A549 (cell line): ENCODE measurements at regions not wholly inside any gene's neighbourhood (a gene's known extent, or its start where the extent isn't known, plus 50 kb on each side); places are given as distances from the start of the nearest gene placed in this dataset.

Experiments used
- CHD4 ChIP-seq: fragments of 200-600 bp; sonication (generic); IDR thresholded peaks from 2 replicates; pipeline ENCODE4 v1.6.1; 2016; ENCODE audit warnings: antibody characterized with exemption, mild to moderate bottlenecking, borderline replicate concordance
- EP300 ChIP-seq, 2 experiments: fragments of >200 bp; sonication (Bioruptor Twin); formaldehyde crosslinking; IDR thresholded peaks; 2 replicates in 1 of 2; 3 replicates in 1 of 2; pipeline ENCODE4 v1.6.1; 2016 to 2017
- HDAC2 ChIP-seq: fragments of 200-600 bp; sonication (generic); IDR thresholded peaks from 2 replicates; pipeline ENCODE4 v1.6.1; 2016
- KDM5A ChIP-seq: fragments of 200-600 bp; sonication (generic); IDR thresholded peaks from 2 replicates; pipeline ENCODE4 v1.6.1; 2016; ENCODE audit warnings: antibody characterized with exemption, mild to moderate bottlenecking
- MAZ ChIP-seq: fragments of 150-350 bp; IDR thresholded peaks from 2 replicates; pipeline ENCODE4 v1.6.1; 2014; ENCODE audit warnings: antibody characterized with exemption, low read depth, low read length, borderline replicate concordance
- POLR2A ChIP-seq: IDR thresholded peaks from 2 replicates; pipeline ENCODE4 v1.6.1; 2012; ENCODE audit warnings: mild to moderate bottlenecking, low read length
- POLR2AphosphoS2 ChIP-seq: conservative IDR thresholded peaks from 2 replicates; pipeline ENCODE4 v1.6.1; 2012; ENCODE audit warnings: low read length, improper control_type of control experiment, inconsistent platforms
- RAD21 ChIP-seq, 2 experiments: fragments of >200 bp in 1 of 2; sonication (Bioruptor Twin) in 1 of 2; formaldehyde crosslinking in 1 of 2; IDR thresholded peaks in 1 of 2; conservative IDR thresholded peaks in 1 of 2; 2 replicates in 1 of 2; 3 replicates in 1 of 2; pipeline ENCODE4 v1.6.1; 2012 to 2018; ENCODE audit warnings: inconsistent platforms in 1 of 2
- ZFP36 ChIP-seq: fragments of 450-650 bp; IDR thresholded peaks from 2 replicates; pipeline ENCODE4 v1.6.1; 2014; ENCODE audit warnings: borderline replicate concordance; ENCODE audit not compliant: partially characterized antibody
- TF ChIP-seq, protein P1 (sequence below): fragments of >200 bp; sonication (Bioruptor Twin); formaldehyde crosslinking; IDR thresholded peaks from 3 replicates; pipeline ENCODE4 v1.5.1; 2016
- TF ChIP-seq, protein P2 (sequence below): fragments of 450-650 bp; IDR thresholded peaks from 2 replicates; pipeline ENCODE4 v1.6.1; 2014; ENCODE audit warnings: antibody characterized with exemption
- TF ChIP-seq, protein P3 (sequence below): IDR thresholded peaks from 2 replicates; pipeline ENCODE4 v1.6.1; 2012

DNA sequence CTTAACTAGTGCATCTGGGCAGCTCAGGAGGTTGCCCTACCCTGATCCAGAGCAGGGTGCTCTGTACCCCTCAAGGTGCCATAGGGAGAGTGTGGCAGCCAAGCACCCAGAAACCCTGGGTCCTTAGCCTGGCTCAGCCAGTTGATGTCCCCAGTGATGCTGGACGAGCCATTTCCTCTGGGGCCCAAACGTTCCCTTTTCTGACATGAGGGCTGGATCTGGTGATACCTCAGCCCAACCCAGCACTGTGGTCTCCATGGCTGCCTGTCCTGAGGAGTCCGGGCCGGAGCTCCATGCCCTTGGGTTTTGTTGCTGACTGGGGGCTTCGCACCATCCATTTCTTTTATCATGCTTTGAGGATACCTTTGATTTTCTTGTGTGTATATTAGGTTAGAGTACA, 87.9 kb upstream of the IKZF1 start:
- TF ChIP-seq, protein P1, sequence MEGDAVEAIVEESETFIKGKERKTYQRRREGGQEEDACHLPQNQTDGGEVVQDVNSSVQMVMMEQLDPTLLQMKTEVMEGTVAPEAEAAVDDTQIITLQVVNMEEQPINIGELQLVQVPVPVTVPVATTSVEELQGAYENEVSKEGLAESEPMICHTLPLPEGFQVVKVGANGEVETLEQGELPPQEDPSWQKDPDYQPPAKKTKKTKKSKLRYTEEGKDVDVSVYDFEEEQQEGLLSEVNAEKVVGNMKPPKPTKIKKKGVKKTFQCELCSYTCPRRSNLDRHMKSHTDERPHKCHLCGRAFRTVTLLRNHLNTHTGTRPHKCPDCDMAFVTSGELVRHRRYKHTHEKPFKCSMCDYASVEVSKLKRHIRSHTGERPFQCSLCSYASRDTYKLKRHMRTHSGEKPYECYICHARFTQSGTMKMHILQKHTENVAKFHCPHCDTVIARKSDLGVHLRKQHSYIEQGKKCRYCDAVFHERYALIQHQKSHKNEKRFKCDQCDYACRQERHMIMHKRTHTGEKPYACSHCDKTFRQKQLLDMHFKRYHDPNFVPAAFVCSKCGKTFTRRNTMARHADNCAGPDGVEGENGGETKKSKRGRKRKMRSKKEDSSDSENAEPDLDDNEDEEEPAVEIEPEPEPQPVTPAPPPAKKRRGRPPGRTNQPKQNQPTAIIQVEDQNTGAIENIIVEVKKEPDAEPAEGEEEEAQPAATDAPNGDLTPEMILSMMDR, result no peak
- TF ChIP-seq POLR2A (no peak), ZFP36 (no peak), EP300 (IDR thresholded peaks at IDR 0.05) (no peak), HDAC2 (no peak), MAZ (no peak), CHD4 (no peak), RAD21 (conservative IDR thresholded peaks at IDR 0.05 in 1 of 2, IDR thresholded peaks at IDR 0.05 in 1 of 2) (no peak), KDM5A (no peak), POLR2AphosphoS2 (no peak)
- TF ChIP-seq, protein P2, sequence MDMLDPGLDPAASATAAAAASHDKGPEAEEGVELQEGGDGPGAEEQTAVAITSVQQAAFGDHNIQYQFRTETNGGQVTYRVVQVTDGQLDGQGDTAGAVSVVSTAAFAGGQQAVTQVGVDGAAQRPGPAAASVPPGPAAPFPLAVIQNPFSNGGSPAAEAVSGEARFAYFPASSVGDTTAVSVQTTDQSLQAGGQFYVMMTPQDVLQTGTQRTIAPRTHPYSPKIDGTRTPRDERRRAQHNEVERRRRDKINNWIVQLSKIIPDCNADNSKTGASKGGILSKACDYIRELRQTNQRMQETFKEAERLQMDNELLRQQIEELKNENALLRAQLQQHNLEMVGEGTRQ, result no peak
- TF ChIP-seq, protein P3, sequence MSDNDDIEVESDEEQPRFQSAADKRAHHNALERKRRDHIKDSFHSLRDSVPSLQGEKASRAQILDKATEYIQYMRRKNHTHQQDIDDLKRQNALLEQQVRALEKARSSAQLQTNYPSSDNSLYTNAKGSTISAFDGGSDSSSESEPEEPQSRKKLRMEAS, result no peak
